Trophoblast cell (in vitro differentiated cells and primary cell): ENCODE measurements at regions not wholly inside any gene's neighbourhood (a gene's known extent, or its start where the extent isn't known, plus 50 kb on each side); places are given as distances from the start of the nearest gene placed in this dataset.
A peak's percentile ranks its signal among the peaks of the same experiment; 100 is the strongest.

Experiments
- DNase-seq, 2 donors: peaks; one replicate each; pipeline ENCODE4 v3.0.0-alpha.2; 2016
- H2AFZ ChIP-seq: 2 replicates; pipeline ENCODE4 v1.6.1; 2013; ENCODE audit warnings: low read length, moderate library complexity, mild to moderate bottlenecking; ENCODE audit not compliant: insufficient read depth, poor library complexity
- H2AK5ac ChIP-seq: 2 replicates; pipeline ENCODE4 v1.6.1; 2013; ENCODE audit warnings: mild to moderate bottlenecking, low read length
- H2BK120ac ChIP-seq: 2 replicates; pipeline ENCODE4 v1.6.1; 2013; ENCODE audit warnings: low read length, mild to moderate bottlenecking, moderate library complexity; ENCODE audit not compliant: insufficient read depth, poor library complexity
- H2BK12ac ChIP-seq: 2 replicates; pipeline ENCODE4 v1.6.1; 2013; ENCODE audit warnings: mild to moderate bottlenecking, low read length, moderate library complexity
- H2BK5ac ChIP-seq: 2 replicates; pipeline ENCODE4 v1.6.1; 2013; ENCODE audit warnings: low read length, low read depth, moderate library complexity, mild to moderate bottlenecking; ENCODE audit not compliant: poor library complexity
- H3K14ac ChIP-seq: 2 replicates; pipeline ENCODE4 v1.6.1; 2013; ENCODE audit warnings: mild to moderate bottlenecking, low read length
- H3K18ac ChIP-seq: 2 replicates; pipeline ENCODE4 v1.6.1; 2013; ENCODE audit warnings: mild to moderate bottlenecking, low read length
- H3K23ac ChIP-seq: 2 replicates; pipeline ENCODE4 v1.6.1; 2013; ENCODE audit warnings: low read length
- H3K27ac ChIP-seq: 2 replicates; pipeline ENCODE4 v1.5.1; 2013; ENCODE audit warnings: low read depth, mild to moderate bottlenecking, inconsistent platforms, low read length, moderate library complexity
- H3K27me3 ChIP-seq: 2 replicates; pipeline ENCODE4 v1.6.1; 2013; ENCODE audit warnings: inconsistent platforms, mild to moderate bottlenecking, low read length, moderate library complexity; ENCODE audit not compliant: insufficient read depth
- H3K36me3 ChIP-seq, 2 experiments: 1 replicate in 1 of 2; 2 replicates in 1 of 2; pipeline ENCODE4 v1.6.1; 2013; ENCODE audit warnings: low read length in 2 of 2, mild to moderate bottlenecking in 2 of 2, moderate library complexity in 1 of 2; ENCODE audit not compliant: insufficient read depth in 2 of 2, control insufficient read depth in 1 of 2
- H3K4ac ChIP-seq: 2 replicates; pipeline ENCODE4 v1.6.1; 2013; ENCODE audit warnings: low read depth, mild to moderate bottlenecking, low read length, moderate library complexity
- H3K4me1 ChIP-seq, 2 experiments: 1 replicate in 1 of 2; 2 replicates in 1 of 2; pipeline ENCODE4 v1.6.1; 2013; ENCODE audit warnings: low read length in 2 of 2, mild to moderate bottlenecking in 2 of 2, moderate library complexity in 1 of 2; ENCODE audit not compliant: insufficient read depth in 2 of 2, control insufficient read depth in 1 of 2
- H3K4me2 ChIP-seq: 2 replicates; pipeline ENCODE4 v1.6.1; 2013; ENCODE audit warnings: inconsistent platforms, mild to moderate bottlenecking, low read length, moderate library complexity
- H3K4me3 ChIP-seq: 2 replicates; pipeline ENCODE4 v1.5.1; 2013; ENCODE audit warnings: mild to moderate bottlenecking, low read depth, low read length, inconsistent platforms
- H3K79me1 ChIP-seq: one replicate; pipeline ENCODE4 v1.6.1; 2013; ENCODE audit warnings: low read length
- H3K79me2 ChIP-seq: 2 replicates; pipeline ENCODE4 v1.6.1; 2013; ENCODE audit warnings: low read length, mild to moderate bottlenecking; ENCODE audit not compliant: control insufficient read depth, insufficient read depth, poor library complexity
- H3K9ac ChIP-seq: 2 replicates; pipeline ENCODE4 v1.6.1; 2013; ENCODE audit warnings: mild to moderate bottlenecking, low read length
- H3K9me3 ChIP-seq: 2 replicates; pipeline ENCODE4 v1.6.1; 2013; ENCODE audit warnings: low read depth, mild to moderate bottlenecking, control low read depth, inconsistent platforms, low read length; ENCODE audit not compliant: insufficient read depth
- H4K12ac ChIP-seq: 2 replicates; pipeline ENCODE4 v1.6.1; 2013; ENCODE audit warnings: low read depth, mild to moderate bottlenecking, low read length, moderate library complexity
- H4K8ac ChIP-seq: 2 replicates; pipeline ENCODE4 v1.6.1; 2013; ENCODE audit warnings: low read depth, mild to moderate bottlenecking, low read length, moderate library complexity
- H4K91ac ChIP-seq: one replicate; pipeline ENCODE4 v1.6.1; 2013; ENCODE audit warnings: low read depth, mild to moderate bottlenecking, low read length, moderate library complexity
- WGBS: extraction: QIAGEN DNeasy Blood & Tissue Kit; methylation state at CpG from one replicate; pipeline ENCODE4 v1.1.7; 2013; ENCODE audit warnings: missing lambda C conversion rate; ENCODE audit not compliant: insufficient read length, insufficient coverage; ENCODE audit errors: extremely low coverage; 5-methylcytosine and 5-hydroxymethylcytosine counted together

DNA sequence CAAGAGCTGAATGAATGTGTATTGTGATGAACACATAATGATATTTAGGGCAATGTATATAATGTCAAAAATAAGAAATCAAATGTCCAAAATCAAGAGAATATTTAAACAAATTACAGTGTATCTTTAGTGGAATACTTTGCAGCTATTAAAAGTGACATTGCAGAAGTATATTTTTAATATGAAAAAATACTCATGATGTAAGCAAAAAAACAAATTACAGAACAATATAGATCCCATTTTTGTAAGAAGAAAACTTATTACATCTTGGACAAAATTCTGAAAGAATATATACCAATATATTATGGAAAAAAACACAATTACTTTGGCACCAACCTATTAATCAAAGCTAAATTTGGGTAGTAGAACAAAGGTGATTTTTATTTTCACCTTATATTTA is 308.2 kb upstream of the NEBL start:
- Histone ChIP-seq H4K91ac (no peak overlapping the region), H4K8ac (no peak overlapping the region), H3K4me1 (peaks cover 0 to 3% of the 10 kb centered on the region in 2 experiments), H2BK120ac (no peak overlapping the region), H4K12ac (no peak overlapping the region), H2AFZ (no peak overlapping the region), H2BK12ac (no peak overlapping the region), H3K79me1 (no peaks in the 10 kb centered on the region), H3K9me3 (peaks cover 2% of the 10 kb centered on the region), H3K36me3 (no peaks in the 10 kb centered on the region), H3K9ac (no peak overlapping the region), H3K27ac (no peak overlapping the region), H3K4me3 (no peak overlapping the region), H2AK5ac (no peak overlapping the region), H3K79me2 (no peaks in the 10 kb centered on the region), H3K23ac (no peak overlapping the region), H3K27me3 (no peaks in the 10 kb centered on the region), H3K4me2 (no peak overlapping the region), H2BK5ac (no peak overlapping the region), H3K14ac (no peak overlapping the region), H3K4ac (no peak overlapping the region), H3K18ac (no peak overlapping the region)
- DNase-seq = no peak

DNA sequence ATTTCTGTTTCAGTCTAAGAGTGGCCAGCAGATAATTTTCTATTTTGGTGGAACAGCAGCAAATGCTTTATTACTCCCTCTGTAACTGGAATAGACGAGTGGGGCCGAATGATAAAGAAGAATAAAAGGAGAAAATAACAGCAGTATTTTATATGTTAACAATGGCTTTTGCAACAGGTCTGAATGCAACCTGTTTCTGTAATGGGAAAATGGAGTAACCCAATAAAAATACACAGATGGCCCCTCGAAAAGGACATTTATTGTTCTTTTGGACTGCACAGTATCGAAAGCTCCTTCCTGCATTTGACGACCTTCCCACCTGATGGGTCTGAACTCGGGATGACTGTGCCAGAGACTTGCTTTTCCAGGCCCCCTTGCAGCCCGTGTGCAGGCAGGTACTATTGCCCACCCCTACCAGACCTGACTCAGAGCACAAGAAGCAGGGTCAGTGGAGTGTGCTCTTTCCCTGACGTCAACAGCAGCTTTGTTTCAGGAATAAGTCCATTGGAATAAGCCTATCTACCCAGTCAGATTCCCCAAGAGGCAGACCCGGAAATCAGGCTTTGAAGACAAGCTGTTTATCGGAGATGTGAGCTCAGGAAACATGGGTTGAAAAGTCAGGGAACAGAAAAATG is 306.5 kb upstream of the NEBL start:
- H3K9ac ChIP-seq = peak overlapping the region; percentile 72
- no peak overlapping the region for H2BK5ac ChIP-seq
- H2BK12ac ChIP-seq = no peak overlapping the region
- H3K79me1 ChIP-seq = no peaks in the 10 kb centered on the region
- no peak overlapping the region for H3K18ac ChIP-seq
- H2AFZ ChIP-seq = no peak overlapping the region
- H3K14ac ChIP-seq = no peak overlapping the region
- no CpG with 5 or more reads among the region's 10 CpGs for WGBS
- no peak overlapping the region for H2AK5ac ChIP-seq
- no peak overlapping the region for H4K8ac ChIP-seq
- no peak for DNase-seq
- H3K79me2 ChIP-seq = no peaks in the 10 kb centered on the region
- H3K23ac ChIP-seq = no peak overlapping the region
- H3K4me2 ChIP-seq = no peak overlapping the region
- no peak overlapping the region for H3K4me3 ChIP-seq
- no peak overlapping the region for H4K91ac ChIP-seq
- H3K27me3 ChIP-seq = no peaks in the 10 kb centered on the region
- no peaks in the 10 kb centered on the region for H3K36me3 ChIP-seq
- H3K4ac ChIP-seq = no peak overlapping the region
- H4K12ac ChIP-seq = no peak overlapping the region
- H3K27ac ChIP-seq = no peak overlapping the region
- no peak overlapping the region for H2BK120ac ChIP-seq
- H3K9me3 ChIP-seq = peaks cover 2% of the 10 kb centered on the region
- peaks cover 0 to 2% of the 10 kb centered on the region in 2 experiments for H3K4me1 ChIP-seq

DNA sequence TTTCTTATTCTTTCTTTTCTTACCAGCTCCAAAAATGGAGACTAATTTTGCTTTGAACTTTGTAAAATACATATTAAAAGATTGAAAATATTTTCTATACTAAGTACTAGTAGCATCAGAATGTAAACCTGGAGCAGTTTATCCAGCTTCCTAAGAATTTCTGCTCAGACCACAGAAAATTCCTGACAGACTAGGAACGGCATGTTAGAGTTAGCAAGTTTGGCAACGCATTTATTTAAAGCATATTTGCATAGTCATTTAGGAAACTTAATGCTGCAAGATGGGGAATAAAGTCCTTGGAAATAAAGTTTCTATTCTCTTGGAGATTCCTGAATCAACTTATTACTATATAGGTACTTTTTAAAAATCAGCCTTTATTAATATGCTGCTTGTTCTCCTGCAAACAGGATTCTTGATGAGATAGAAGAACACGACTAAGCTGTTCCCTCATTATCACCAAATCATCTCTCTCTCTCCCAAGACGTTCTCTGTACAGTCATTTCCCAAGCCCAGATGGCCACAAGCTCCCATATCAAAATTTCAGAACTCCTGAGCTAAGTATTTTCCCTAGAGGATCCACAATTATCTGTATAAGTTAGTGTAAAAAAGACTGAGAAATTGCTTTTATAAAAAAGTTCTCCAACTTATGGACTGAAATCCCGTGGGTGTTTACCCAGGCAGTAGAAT is 305.8 kb upstream of the NEBL start:
- Histone ChIP-seq H3K9me3 (peaks cover 2% of the 10 kb centered on the region), H3K4ac (no peak overlapping the region), H3K79me2 (no peaks in the 10 kb centered on the region), H3K27me3 (no peaks in the 10 kb centered on the region), H3K27ac (no peak overlapping the region), H3K23ac (no peak overlapping the region), H4K12ac (no peak overlapping the region), H3K9ac (no peak overlapping the region), H3K18ac (no peak overlapping the region), H3K4me3 (no peak overlapping the region), H2AK5ac (no peak overlapping the region), H2BK120ac (no peak overlapping the region), H3K79me1 (no peaks in the 10 kb centered on the region), H3K4me1 (peaks cover 0 to 2% of the 10 kb centered on the region in 2 experiments), H2BK12ac (no peak overlapping the region), H4K8ac (no peak overlapping the region), H2BK5ac (no peak overlapping the region), H3K36me3 (no peaks in the 10 kb centered on the region), H4K91ac (no peak overlapping the region), H2AFZ (no peak overlapping the region), H3K4me2 (no peak overlapping the region), H3K14ac (no peak overlapping the region)
- DNase-seq = peak in 1 of 2 donors; percentile 25
- no CpG with 5 or more reads among the region's 5 CpGs for WGBS

DNA sequence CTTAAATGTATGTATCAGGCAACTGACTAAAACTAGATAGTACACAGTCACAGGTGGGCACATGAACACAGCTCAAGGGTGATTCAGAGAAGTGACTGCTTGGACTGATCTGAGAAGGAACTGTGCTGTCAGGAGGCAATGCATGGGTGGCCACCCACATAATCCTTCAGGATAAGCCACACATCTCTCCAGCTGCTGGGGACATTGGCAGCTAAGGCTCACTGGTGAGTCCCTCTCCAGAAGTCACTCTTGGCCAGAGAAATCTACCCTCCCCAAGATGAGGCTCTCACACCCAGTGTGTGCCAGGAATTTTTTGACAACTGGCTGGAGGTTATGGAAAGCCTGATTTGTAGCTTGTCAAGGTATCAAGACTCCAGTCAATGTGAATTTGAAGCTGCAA is 302.4 kb upstream of the NEBL start:
- Histone ChIP-seq H2BK12ac (no peak overlapping the region), H3K4me1 (peaks cover 0 to 2% of the 10 kb centered on the region in 2 experiments), H3K79me2 (no peaks in the 10 kb centered on the region), H3K4ac (no peak overlapping the region), H3K27ac (no peak overlapping the region), H3K79me1 (no peaks in the 10 kb centered on the region), H4K12ac (no peak overlapping the region), H2AK5ac (no peak overlapping the region), H3K9ac (no peak overlapping the region), H4K8ac (no peak overlapping the region), H3K9me3 (no peaks in the 10 kb centered on the region), H2AFZ (no peak overlapping the region), H3K14ac (no peak overlapping the region), H4K91ac (no peak overlapping the region), H3K4me2 (no peak overlapping the region), H2BK5ac (no peak overlapping the region), H3K18ac (no peak overlapping the region), H2BK120ac (no peak overlapping the region), H3K36me3 (no peaks in the 10 kb centered on the region), H3K23ac (no peak overlapping the region), H3K27me3 (no peaks in the 10 kb centered on the region), H3K4me3 (no peak overlapping the region)
- no peak for DNase-seq
